MM.1S (cell line): ENCODE measurements at regions not wholly inside any gene's neighbourhood (a gene's known extent, or its start where the extent isn't known, plus 50 kb on each side); places are given as distances from the start of the nearest gene placed in this dataset.

ENCODE experiments used
- CTCF ChIP-seq: fragments of 300-600 bp; sonication (generic); IDR thresholded peaks from 2 replicates; pipeline ENCODE4 v1.5.1; 2016; ENCODE audit warnings: antibody characterized with exemption, low read length, mixed read lengths
- EZH2 ChIP-seq: fragments of 300-600 bp; sonication (generic); optimal IDR thresholded peaks from 2 replicates; pipeline ENCODE3; 2017; ENCODE audit warnings: low read depth, mild to moderate bottlenecking, antibody characterized with exemption, low read length, mixed read lengths
- EZH2phosphoT487 ChIP-seq: fragments of 300-600 bp; sonication (generic); IDR thresholded peaks from 2 replicates; pipeline ENCODE4 v1.6.1; 2018; ENCODE audit warnings: antibody characterized with exemption, low read length

GRCh38 chr4:175421506-175421905, 390.6 kb downstream of the GPM6A start:
- TF ChIP-seq CTCF = no peak
- TF ChIP-seq EZH2phosphoT487 = no peak
- no peak for TF ChIP-seq EZH2
